ENCODE measurements at regions not wholly inside any gene's neighbourhood (a gene's known extent, or its start where the extent isn't known, plus 50 kb on each side); places are given as distances from the start of the nearest gene placed in this dataset.

GRCh38 chr13:71949441-71949840, 82.4 kb upstream of the DACH1 start:
- TF ChIP-seq ELF4 (IDR thresholded peaks at IDR 0.05) (no peak), TARDBP (IDR thresholded peaks at IDR 0.05) (no peak), SUZ12 (IDR thresholded peaks at IDR 0.05) (no peak), FOXM1 (IDR thresholded peaks at IDR 0.05; ENCODE audit: borderline replicate concordance) (no peak), LEF1 (IDR thresholded peaks at IDR 0.05; ENCODE audit: borderline replicate concordance) (no peak), CTBP1 (IDR thresholded peaks at IDR 0.05; ENCODE audit: borderline replicate concordance) (no peak), FOXA1 (IDR thresholded peaks at IDR 0.05) (no peak), NFRKB (IDR thresholded peaks at IDR 0.05) (no peak), FOXK2 (IDR thresholded peaks at IDR 0.05) (no peak), SP1 (IDR thresholded peaks at IDR 0.05) (no peak), ZNF384 (IDR thresholded peaks at IDR 0.05) (no peak), L3MBTL2 (conservative IDR thresholded peaks at IDR 0.05) (no peak)
